HG03135 (cell line): ENCODE measurements at regions not wholly inside any gene's neighbourhood (a gene's known extent, or its start where the extent isn't known, plus 50 kb on each side); places are given as distances from the start of the nearest gene placed in this dataset.

Experiments used
- ATAC-seq: cut with Tn5 transposase; IDR thresholded peaks from one replicate; pipeline ENCODE4 v1.9.1; 2021; ENCODE audit warnings: mild to moderate bottlenecking, moderate library complexity; ENCODE audit not compliant: unreplicated experiment

- ATAC-seq = no peak
Measured at GRCh38 chr1:56442290-56442877, 137.0 kb downstream of the PLPP3 start.

DNA sequence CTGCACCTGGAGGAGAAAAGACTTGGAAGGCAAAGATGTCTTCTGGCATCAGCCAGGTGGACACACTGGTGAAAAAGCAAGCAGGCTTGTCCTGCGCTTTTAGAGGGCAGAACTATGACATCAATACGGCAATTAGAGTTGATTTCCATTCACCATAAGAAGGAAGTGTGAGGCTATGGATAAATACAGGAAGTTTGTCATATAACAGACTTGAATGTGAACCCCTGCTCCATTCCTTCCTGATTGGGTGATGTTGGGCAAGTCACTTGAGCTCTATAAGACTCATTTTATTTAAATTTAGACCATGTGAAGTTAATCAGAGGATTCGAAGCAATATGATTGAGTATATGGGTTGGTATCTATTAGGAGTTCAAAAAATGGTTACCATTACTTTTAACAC lies 137.8 kb downstream of the PLPP3 start:
- no peak for ATAC-seq

- no peak for ATAC-seq
Measured at GRCh38 chr1:56439610-56440264, 139.6 kb downstream of the PLPP3 start.

GRCh38 chr1:56438901-56439551 lies 140.3 kb downstream of the PLPP3 start:
- ATAC-seq = no peak

GRCh38 chr1:56437959-56438358 lies 141.4 kb downstream of the PLPP3 start:
- no peak for ATAC-seq

DNA sequence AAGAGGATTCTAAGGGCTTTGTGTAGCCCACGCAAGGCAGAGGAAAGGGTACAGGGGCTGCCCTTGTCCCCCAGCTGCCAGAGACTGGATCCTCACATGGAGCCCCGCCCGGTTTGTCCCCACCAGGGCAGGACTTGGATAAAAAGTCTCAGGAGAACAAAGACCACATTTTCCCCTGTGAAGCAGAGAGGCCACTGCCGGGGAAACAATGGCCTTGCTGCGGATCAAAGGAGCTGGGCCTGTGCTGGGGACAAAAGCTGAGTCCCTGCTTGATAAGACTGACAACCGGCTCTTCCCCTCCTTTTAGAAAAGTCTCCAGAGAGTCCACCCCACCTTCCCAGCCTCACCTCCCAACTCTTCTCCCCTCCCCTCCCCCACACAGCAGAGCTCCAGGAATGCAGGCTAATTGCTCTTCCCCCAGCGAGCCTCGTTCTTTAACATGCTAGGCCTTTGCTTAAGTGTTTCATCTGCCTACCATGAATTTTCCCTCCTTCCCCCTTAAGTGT lies 142.4 kb downstream of the PLPP3 start:
- no peak for ATAC-seq

DNA sequence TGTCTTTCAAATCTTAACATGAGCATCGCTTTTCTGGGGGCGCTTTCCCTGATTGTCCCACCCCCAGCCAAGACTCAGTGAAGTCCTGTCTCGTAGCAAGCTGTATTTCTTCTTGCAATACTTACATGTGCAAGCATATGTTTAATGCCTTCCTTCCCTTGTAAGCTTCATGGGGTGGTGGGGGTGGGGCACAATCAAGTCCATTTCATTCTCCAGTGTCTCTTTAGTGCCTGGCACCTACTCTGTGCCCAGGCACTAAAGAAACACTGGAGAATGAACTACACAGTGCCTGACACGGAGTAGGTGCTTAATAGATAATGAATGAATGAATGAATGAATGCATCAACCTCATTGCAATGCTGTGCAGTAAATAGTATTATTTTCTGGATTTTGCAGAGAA lies 143.1 kb downstream of the PLPP3 start:
- no peak for ATAC-seq

- no peak for ATAC-seq
Measured at GRCh38 chr1:56435434-56436262, 143.7 kb downstream of the PLPP3 start.

DNA sequence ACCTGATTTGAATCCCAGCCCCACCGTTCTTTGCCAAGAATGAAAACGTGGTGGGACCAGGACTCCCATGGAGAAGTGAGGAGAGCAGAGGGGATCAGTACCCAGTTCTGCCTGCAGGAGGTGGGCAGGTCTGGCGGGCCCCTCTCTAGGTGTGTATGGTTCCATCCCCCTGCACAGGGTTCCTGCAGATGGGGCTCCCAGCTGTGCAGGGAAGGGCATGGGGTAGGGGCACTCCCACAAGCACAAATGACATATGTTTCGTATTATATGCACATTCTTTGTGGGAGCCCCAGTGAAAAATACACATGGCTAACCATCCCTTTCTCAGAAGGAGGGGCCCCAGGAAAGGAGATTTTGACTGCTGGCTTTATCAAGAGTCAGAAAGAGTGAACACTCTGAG lies 144.6 kb downstream of the PLPP3 start:
- no peak for ATAC-seq

DNA sequence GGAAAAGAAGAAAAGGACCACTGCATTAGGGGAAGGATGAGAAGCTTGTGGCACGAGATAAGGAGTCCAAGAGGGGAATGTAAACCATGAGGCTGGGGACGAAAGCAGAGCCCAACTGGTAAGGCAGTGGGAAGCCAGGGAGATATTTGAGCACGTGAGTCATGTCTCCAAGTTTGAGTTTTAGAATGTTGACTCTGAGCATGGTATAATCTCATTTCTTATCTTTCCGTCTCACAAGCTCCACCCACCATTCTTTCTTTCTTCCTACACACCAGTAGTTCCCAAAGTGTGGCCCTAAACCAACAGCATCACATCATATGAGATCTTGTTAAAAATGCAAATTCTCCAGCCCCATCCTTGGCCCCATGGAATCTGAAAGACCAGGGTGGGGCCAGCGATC lies 145.3 kb downstream of the PLPP3 start:
- no peak for ATAC-seq

DNA sequence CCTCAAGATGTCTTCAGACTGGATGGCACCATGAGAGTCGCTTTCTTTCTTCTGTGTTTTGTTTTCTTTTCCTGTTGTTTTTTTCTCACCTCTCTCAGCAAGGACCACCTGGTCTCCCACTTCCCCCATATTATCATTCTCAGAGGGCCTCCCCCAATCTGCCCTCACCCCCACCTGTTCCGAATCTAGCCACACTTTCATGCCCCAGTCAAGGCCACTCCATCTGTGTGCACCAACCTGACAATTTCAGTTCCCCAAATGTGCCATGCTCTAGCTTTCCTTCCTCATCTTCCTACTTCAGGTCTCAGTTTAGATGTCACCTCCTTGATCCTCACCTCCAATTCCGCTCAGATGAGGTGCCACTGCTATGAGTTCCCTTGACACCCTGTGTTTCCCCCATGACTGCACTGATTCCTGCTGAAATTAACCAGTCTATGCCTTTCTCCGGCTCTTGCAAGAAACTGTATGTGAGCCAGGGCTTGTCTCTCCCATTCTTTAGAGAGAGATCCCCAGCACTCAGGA lies 146.2 kb downstream of the PLPP3 start:
- ATAC-seq = no peak

DNA sequence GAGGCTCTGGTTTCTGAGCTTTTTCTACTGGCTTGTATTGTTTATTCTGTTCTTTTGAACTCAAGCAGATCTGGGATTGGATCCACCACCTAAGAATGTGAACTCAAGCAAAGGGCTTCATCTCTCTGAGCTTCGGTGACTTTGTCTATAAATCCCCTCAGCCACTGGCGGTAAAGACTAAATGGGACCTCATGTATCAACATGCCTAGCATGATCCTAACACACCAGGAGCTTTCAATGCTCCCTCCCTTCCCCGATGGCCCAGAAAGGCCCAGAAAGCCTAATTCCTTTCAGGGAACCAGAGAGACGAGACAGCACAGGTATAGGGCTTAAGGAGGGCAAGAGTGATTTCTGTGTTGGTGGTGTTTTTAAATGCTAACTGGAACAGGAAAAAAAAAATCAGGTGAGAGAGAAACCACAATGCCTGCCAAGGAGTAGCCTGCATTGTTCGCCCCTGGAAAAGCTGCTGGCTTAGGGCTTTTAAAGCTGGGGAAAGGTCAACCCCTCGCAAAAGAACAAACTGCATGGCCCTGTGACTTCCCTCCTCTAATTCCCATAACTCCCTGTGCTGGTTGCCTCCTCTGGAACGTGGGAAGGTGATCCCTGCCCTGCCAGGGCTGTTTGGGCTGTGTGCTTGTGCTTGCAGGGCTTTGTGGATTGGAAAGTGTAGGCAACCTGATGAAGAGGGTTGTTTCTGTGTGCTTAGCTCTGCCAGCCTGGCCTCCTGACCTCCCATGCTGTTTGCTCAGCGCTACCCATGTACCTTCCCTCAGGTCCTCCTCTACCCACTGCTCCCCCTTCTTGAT lies 147.0 kb downstream of the PLPP3 start:
- ATAC-seq = no peak

DNA sequence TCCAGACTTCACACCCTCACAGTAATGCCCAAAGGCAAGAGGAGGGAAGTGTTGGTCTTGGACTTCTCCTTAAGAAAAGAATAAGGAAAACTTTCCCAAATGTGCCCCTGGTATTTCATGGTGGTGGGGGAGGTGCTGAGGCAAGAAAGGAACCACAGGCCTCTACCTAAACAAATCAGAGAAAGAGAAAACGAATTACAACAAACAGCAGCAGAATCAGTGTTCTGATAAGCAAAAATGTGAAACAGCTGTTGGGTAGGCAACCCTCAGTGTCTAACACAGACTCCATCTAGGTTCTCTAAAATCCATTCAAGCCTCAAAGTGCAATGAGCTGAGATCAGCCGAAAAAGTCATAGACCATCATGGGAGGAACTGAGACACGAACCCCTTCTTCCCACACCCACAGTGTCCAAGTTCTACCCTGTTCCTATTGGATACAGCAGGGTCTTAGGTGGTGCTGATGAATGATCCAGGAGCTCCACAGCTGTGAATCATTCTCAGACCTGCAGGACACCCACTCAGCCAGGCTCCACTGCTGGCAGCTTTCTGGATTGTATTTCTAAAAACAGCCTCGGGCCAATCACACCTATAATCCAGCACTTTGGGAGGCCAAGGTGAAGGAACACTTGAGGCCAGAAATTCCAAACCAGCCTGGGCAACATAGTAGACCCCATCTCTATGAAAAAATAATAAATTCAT lies 149.1 kb downstream of the PLPP3 start:
- no peak for ATAC-seq

DNA sequence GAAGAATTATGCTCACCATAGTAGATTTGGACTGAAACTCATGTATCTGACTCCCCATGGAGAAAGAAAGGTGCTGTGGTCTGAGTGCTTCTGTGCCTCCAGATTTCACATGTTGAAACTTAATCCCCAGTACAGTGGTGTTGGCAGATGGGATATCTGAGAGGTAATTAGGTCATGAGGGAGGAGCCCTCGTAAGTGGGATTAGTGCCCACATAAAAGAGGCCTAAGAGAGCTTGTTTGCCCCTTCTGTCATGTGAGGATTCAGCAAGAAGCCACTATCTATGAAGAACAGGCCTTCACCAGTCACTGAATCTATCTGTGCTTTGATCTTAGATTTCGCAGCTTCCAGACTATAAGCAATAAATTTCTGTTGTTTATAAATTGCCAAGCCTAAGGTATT lies 150.1 kb downstream of the PLPP3 start:
- ATAC-seq = no peak

GRCh38 chr1:56426587-56427381 lies 152.6 kb downstream of the PLPP3 start:
- no peak for ATAC-seq

DNA sequence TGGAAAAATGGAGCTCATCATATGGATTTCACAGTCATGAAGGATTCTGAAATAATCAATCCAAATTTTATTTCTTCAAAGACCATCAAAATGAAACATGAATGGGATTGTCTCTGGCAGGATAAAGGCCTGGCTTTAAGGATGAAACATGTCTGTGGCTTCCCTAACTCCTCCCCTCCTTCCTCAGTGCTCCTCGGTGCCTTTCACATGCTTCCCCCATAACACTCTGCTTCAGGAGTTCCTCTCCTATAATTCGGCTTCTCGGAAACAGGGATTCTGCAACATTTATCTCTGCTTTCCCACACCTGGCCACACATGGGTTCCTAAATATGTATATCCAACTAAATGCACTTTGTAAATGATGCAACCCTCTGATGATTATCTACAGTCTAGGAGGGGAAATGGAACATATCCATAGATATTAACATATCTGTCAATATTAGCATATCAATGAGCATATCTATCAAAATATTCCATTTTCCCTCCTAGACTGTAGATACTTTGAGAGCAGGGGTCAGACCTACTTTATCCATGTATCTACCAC lies 153.8 kb downstream of the PLPP3 start:
- no peak for ATAC-seq

DNA sequence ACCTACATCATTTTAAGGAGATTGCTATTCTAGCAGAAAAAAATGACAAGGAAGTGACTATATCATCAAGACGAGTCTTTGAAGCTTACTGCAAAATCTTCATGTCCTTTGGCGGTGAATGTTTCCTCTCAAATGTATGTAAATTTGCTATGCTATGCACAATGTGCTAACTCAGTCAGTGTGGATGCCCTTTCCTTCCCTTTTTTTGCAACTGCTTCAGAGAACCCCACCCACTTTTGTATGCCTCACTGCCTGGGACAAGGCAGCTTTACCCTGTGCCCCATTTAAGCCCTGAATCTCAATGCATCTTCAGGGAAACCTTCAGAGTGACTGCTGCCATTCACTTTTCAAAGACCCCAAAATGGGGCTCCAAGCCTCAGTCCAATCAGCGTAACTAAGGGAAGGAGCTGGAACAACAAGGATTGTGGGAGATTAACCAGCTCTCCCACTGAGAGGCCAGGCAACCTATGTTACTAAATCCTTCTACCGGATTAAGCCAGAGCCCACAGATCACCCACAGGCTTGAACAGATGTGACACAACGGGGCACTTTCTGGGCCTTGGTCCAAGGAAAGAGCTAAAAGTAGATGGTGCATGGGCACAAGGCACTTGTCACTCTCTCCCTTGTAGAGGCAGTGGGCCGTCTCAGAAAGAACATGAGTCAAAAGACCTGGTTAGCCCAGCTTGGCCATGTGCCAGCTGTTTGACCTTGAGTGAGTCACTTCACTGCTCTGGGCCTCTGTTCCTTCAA lies 154.4 kb downstream of the PLPP3 start:
- no peak for ATAC-seq

DNA sequence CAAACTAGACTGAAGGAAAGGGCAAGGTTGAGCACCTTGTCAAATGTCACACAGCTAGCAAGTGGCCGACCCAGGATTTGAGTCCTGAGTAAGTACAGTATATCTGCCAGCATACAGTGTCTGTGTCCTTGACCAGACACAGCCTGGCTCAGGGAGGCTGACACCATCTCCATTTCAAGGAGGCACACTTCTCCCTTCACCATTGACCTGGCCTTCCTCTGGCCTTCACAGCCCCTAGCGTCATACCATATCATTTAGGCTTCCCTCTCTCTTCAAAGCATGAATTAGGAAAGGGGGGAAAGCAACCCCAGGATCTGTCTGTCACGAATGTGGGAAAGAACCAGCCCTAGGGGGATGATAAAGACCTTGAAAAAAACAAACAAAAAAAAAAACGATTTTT lies 155.6 kb downstream of the PLPP3 start:
- ATAC-seq = no peak
